ENCODE measurements at regions not wholly inside any gene's neighbourhood (a gene's known extent, or its start where the extent isn't known, plus 50 kb on each side); places are given as distances from the start of the nearest gene placed in this dataset.

GRCh38 chr5:75002271-75002670 is 50.1 kb downstream of the GCNT4 start:
- Histone ChIP-seq H3K27ac (no peak overlapping the region), H3K27me3 (no peaks in the 10 kb centered on the region), H3K36me3 (no peaks in the 10 kb centered on the region), H3K4me1 (no peaks in the 10 kb centered on the region), H3K9me3 (peaks cover 0 to 5% (median 5%) of the 10 kb centered on the region in 3 donors), H3K4me3 (no peak overlapping the region)
- no peak for DNase-seq
- no peak for TF ChIP-seq CTCF (IDR thresholded peaks at IDR 0.05)
- intact Hi-C loops (cut with DNase I; ENCODE audit: low total_unique reads) = no loop called here

GRCh38 chr5:74995926-74996325 is 56.4 kb downstream of the GCNT4 start:
- no peak overlapping the region for H3K27ac ChIP-seq
- H3K9me3 ChIP-seq = no peaks in the 10 kb centered on the region
- no peaks in the 10 kb centered on the region for H3K36me3 ChIP-seq
- intact Hi-C loops (cut with DNase I; ENCODE audit: low total_unique reads) = no loop called here
- H3K4me1 ChIP-seq = no peaks in the 10 kb centered on the region
- no peaks in the 10 kb centered on the region for H3K27me3 ChIP-seq
- H3K4me3 ChIP-seq = no peak overlapping the region
- no peak for DNase-seq
- TF ChIP-seq CTCF (IDR thresholded peaks at IDR 0.05) = no peak

DNA sequence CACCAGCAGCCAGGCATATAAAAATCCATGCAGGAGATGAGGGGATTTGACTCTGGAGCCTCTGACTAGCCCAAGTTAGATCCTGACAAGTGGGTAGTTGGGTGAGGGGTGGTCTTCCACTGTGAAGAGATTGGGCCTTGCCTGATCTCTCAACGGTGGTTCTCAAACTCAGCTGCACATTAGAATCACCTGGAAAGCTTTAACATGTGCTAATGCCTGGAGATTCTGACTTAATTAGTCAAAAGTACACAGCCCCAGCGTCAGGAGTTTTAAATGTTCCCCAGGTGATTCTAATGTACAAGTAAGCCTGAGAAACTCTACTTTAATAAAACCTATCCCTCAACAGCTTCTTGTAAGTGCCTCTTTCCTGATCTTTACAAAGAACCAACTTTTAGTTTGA is 57.5 kb downstream of the GCNT4 start:
- Histone ChIP-seq H3K4me3 (no peak overlapping the region), H3K27ac (no peak overlapping the region), H3K36me3 (no peaks in the 10 kb centered on the region), H3K27me3 (no peaks in the 10 kb centered on the region), H3K4me1 (no peaks in the 10 kb centered on the region), H3K9me3 (no peaks in the 10 kb centered on the region)
- intact Hi-C loops (cut with DNase I; ENCODE audit: low total_unique reads) = no loop called here
- no peak for TF ChIP-seq CTCF (IDR thresholded peaks at IDR 0.05)
- no peak for DNase-seq

- H3K27ac ChIP-seq = no peak overlapping the region
- H3K4me1 ChIP-seq = no peaks in the 10 kb centered on the region
- no peaks in the 10 kb centered on the region for H3K9me3 ChIP-seq
- intact Hi-C loops (cut with DNase I; ENCODE audit: low total_unique reads) = no loop called here
- no peak for TF ChIP-seq CTCF (IDR thresholded peaks at IDR 0.05)
- no peaks in the 10 kb centered on the region for H3K36me3 ChIP-seq
- DNase-seq = no peak
- no peaks in the 10 kb centered on the region for H3K27me3 ChIP-seq
- no peak overlapping the region for H3K4me3 ChIP-seq
These were observed 58.6 kb downstream of the GCNT4 start for GRCh38 chr5:74993743-74994142.

DNA sequence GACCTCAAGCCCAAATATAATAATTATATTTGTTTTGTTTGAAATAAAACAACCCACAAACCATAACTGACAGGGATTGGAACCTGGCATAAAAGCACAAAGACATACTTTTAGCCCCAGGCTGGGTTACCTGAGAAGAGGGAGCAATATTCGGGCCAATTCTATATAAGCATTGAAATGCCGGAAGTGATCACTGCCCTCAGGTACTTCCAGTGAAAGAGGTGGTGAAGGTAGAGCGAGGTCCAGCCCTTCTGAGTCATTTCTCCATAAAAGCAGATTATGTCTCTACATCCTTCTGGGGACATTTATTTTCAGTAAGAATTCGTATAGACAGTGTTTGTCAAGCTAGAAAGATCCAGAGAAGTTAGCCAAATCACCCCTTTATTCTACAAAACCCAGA is 59.6 kb downstream of the GCNT4 start:
- Histone ChIP-seq H3K27me3 (no peaks in the 10 kb centered on the region), H3K9me3 (no peaks in the 10 kb centered on the region), H3K36me3 (no peaks in the 10 kb centered on the region), H3K4me1 (no peaks in the 10 kb centered on the region), H3K27ac (no peak overlapping the region), H3K4me3 (no peak overlapping the region)
- intact Hi-C loops (cut with DNase I; ENCODE audit: low total_unique reads) = no loop called here
- DNase-seq = no peak
- TF ChIP-seq CTCF (IDR thresholded peaks at IDR 0.05) = no peak

DNA sequence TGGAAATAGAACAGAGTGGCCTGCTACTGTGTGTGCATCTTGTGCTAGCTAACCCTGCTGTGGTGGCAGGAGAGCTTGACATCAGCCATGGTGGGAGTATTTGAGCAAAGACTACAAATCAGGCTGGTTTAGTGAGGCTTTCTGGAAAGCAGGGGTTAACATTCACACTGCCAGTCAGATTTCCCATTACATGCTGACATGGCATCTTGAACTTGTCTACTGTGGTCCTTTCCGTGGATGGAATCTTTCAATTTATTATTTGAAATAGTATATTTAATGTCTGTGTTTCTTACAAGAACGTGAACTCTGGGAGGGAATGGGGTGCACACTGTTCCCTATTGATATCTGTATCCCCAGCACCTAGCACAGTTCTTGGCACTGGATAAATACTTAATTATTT is 60.8 kb downstream of the GCNT4 start:
- DNase-seq = no peak
- Histone ChIP-seq H3K36me3 (no peaks in the 10 kb centered on the region), H3K9me3 (no peaks in the 10 kb centered on the region), H3K4me1 (no peaks in the 10 kb centered on the region), H3K27me3 (no peaks in the 10 kb centered on the region), H3K4me3 (no peak overlapping the region), H3K27ac (no peak overlapping the region)
- TF ChIP-seq CTCF (IDR thresholded peaks at IDR 0.05) = no peak
- intact Hi-C loops (cut with DNase I; ENCODE audit: low total_unique reads) = no loop called here

Data from tibial artery (tissue), 4 donors.